Stimulated activated CD4-positive, alpha-beta T cell treated with anti-CD3 and anti-CD28 coated beads, Interleukin-12 subunit alpha, Interleukin-12 subunit beta, amount 100 ng/mL, for 4 hours (primary cell): ENCODE measurements at regions not wholly inside any gene's neighbourhood (a gene's known extent, or its start where the extent isn't known, plus 50 kb on each side); places are given as distances from the start of the nearest gene placed in this dataset.

Experiments
- DNase-seq: peaks from one replicate; pipeline ENCODE4 v3.0.0-alpha.2; 2020

DNA sequence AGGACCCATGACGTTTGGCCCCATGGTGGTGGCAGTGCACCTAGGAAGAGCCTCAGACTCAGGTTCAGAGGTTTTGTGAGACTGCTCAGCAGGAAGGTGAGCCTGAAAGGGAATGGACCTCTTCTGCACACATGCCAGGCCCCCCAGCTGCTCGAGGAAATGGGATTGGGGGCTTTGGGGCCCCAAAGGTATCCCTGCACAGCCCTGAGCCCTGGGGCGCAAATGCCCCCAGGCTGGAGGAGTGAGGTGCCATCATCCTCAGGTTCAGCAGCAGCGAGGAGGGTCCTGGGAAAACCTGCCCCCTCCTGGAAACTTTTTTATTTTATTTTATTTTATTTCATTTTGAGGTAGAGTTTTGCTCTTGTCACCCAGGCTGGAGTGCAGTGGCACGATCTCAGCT is 171.8 kb upstream of the MVB12B start:
- DNase-seq, result no peak

DNA sequence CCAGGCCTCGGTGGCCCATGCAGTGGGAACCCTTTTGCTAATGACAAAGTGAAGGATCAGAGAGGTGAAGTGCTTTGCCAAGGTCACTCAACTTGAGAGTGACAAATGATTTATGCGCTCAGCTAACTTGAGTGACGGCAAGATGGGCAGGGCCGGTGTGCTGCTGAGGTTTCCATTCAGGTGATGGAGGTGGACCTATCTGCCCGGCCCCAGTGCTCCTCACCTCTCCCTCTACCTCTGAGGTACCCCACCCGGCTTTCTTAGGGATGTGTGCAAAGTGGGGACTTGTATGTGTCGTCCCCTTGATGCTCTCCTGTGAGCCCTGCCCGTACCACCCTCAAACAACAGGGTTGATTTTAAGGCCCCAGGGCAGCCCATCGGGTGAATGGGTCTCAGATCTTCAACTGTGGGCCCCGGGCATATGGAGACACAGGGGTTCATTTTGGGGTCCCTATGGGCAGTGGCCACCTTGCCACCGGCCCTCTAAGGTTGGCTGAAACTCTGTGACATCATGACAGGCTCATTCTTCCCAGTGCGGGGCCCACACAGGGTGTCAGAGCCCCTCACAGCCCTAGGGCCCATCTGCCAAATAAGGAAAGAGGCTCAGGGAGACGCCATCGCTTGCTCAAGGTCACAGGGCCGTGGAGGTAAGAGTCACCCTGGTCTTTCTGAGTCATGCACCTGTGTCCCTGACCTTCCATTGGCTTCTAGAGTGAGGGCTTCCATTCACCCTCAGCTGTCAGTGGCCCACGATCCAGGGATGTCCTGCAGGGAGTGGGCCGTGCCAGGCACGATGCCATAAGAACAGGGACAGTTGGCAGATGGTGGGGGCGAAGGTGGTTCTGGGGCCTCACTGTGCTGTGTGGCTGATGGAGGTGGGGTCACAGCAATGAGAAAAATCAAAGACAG is 170.6 kb upstream of the MVB12B start:
- DNase-seq, result no peak

DNA sequence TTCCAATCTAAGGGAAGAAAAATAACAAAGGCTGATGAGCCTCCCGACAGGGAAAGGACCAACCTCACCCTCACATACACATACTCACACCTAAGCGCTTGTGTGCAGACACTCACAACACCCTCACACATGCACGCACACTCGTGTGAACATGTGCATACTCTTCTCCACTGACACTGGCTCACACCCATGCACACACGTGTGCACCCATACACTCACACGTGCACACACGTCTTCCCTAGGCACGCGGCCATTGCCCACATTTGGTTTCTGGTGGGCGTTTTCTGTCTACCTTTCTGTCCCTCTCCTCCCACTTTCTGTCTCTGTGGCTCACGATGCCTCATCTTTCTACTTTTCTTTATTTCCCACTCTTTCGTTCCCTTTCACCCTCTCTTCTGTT is 169.7 kb upstream of the MVB12B start:
- DNase-seq, result no peak

DNA sequence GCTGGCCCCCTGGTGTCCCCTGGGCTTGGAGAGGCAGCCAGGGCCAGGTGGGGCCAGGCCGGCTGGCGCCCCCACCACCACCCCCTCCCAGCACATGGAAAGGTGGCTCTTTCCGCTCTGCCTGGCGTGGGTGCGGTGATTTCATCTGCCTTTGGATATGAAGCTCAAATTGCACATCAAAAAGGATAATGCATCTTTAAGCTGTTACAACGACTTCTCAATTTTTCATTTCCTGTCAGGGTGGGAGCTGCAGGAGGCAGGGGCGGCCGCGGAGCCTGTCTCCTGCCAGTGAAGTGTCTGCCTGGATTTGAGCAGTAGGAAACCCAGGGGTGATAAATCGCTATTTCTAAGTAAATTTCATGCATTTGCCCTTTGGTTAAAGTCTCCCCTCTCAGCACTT is 169.2 kb upstream of the MVB12B start:
- DNase-seq, result no peak

DNA sequence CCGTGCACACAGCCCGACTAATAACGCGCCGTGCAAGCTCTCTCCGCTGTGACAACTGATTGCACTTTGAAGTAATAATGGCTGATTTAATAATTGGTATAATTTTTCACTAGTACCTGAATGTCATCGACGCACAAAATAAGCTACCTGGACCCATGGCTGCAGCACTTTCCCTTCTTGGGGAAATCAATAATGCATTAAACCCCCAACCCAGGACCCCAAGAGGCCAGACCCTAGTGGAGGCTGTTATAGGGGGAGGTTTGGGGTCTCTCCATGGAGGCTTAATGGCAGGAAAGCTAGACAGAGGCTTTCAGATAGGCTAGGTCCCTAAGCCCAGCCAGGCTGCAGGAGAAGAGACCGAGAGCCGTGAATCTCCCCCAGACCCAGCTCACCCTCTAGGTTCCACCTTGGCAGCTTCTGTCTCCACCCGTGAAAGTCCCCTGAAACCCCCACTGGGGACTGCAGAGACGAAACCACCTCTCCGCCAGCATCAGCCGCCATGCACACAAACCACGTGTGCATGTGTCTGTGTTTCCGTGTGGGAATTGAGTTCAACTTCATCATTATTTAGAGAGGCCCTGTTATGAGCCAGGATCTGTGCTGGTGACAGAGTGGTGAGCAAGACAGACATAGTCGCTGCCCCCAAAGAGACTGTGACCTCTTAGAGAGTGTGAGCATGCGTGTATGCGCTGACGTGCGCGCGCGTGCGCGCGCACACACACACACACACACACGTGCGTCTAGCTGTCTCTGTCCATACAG is 168.6 kb upstream of the MVB12B start:
- DNase-seq, result no peak

DNA sequence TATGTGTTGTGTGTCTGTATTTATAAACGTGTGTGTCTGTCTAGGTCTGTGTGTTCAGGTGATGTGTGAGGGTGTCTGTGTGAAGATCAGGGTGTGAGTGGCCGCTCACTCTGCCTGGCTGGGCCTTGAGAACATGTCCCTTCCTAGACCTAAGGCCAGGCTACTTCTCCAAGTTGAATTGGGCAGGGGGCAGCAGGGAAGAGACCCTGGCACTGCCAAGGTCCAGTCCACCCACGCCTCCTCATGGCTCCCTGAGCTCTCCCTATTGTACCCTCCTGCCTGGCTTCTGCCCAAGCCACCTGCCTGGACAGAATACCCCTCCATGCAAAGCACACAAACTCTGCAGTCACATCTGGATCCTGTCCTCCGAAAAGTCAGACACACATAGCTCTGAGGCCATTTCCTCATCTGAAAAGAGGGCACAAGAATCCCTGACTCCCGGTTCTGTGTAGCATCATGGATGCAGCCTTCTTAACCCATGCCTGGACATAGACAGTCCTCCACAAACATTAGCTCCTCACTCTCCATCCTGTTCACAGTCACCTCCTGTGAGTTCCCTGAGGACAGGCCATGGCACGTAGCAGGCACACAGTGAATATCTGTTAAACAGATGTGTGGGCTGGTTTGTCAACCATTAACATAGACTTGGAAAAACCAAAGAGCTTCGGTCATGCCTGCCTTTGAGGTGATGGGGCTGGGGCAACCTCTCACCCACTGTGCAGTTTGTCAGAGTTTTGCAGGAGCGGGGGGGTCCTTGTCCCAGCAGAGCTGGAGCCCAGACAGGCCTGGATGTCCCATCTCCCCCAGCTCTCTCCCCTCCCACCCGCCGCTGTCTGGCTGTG is 167.8 kb upstream of the MVB12B start:
- no peak for DNase-seq

DNA sequence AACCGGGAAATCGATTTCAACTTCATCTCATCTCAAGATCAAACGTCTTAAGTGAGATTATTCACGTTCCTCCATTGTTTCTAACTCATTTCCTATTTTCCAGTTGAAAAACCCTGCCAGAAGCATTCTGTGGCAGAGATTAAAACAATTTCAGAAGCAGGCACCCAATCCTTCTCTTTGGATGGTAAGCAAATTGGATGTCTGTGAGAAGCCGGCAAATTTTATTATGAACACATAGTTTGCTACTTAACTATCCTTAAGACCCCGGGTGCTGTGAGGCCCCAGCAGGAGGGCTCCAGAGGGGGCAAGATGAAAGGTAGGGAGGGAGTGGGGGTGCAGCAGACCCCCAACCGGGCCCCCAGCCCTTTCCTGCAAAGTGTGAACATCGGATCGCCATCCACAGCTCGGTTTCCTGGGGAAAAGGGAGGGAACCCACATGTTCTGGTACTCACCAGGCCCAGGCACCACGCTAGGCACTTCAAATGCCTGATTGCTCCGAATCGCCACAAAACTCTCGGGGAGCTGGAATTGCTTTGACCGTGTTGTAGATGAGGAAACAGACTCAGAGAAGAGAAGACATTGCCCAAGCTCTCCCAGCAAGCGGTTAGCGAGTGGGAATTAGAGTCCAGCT is 167.1 kb upstream of the MVB12B start:
- no peak for DNase-seq

DNA sequence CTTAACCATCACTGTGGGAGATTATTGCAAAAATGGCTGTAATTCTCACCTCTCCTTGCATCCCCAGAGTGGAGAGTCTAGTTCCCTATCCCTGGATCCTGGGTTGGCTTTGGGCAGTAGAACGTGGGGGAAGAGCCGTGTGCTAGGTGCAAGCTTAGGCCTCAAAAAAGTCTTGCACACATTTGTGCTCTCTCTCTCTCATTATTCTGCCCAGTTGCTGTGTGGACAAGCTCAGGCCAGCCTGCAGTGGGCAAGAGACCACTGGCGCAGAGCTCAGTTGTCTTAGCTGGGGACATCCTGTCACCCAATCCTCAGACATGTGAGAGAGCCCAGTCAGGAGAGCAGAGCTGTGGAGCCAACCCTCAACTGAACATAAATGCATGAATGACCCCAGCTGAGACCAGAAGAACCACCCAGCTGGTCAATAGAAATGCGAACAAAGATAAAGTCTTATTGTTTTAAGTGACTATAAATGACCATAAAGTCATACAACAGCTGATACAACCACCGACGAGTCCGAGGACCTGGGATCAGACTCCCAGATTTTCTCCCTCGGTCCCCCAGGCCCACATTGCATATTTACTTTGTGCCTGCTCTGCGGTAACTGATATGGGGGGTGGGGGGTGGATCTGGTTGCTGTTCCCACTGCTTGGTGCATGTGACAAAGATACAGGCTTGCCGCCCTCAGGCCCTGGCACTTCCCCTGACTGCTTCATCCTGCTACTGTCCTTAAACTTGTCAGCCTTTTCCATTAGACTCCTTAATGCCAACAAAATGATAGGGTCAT is 166.4 kb upstream of the MVB12B start:
- no peak for DNase-seq

DNA sequence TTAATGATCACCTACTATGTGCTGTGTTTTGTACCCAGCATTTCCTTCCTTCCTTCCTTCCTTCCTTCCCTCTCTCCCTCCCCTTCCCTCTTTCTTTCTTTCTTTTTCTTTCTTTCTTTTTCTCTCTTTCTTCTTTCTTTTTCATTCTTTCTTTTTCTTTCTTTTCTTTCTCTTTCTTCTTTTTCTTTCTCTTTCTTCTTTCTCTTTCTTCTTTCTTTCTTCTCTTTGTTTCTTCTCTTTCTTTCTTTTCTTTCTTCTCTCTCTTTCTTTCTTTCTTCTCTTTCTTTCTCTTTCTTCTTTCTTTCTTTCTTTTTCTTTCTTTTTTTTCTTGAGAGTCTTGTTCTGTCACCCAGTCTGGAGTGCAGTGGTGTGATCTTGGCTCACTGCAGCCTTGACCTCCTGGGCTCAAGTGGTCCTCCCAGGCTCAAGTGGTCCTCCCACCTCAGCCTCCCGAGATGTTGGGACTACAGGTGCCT is 165.7 kb upstream of the MVB12B start:
- no peak for DNase-seq

DNA sequence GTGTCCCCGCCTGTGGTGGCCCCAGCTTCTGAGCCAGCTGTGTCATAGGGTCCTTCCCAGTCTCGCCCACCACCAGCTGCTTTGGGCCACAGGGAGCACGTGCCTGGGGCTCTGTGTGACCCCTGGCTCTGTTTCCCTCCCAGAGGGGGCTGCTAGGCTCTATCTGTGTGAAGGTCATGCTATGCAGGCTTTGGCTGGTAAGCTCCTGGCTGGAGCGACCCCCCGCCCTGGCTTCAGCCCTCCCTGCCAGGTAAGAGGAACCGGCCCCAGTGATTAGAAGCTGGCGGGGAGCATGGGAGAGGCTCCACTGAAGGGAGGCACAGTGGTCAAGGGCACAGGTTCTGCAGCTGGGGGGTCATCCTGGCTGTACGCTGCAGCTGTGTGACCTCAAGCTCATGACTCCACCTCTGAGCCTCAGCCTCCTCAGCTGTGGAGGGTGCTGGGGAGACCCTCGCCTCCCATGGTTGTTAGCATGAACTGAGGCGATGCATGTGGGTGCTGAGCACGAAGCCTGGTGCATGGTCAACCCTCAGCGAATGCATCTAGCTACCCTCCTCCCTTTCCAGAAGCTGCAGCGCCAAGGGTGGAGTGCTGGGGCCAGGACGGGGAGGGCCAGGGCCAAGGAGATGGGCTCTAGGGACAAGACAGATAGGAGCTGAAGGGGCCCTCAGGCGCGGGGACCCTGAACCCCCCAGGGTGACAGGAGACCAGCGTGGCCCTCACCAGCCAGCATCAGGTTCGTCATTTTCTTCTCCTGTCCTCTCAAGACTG is 163.8 kb upstream of the MVB12B start:
- no peak for DNase-seq

DNA sequence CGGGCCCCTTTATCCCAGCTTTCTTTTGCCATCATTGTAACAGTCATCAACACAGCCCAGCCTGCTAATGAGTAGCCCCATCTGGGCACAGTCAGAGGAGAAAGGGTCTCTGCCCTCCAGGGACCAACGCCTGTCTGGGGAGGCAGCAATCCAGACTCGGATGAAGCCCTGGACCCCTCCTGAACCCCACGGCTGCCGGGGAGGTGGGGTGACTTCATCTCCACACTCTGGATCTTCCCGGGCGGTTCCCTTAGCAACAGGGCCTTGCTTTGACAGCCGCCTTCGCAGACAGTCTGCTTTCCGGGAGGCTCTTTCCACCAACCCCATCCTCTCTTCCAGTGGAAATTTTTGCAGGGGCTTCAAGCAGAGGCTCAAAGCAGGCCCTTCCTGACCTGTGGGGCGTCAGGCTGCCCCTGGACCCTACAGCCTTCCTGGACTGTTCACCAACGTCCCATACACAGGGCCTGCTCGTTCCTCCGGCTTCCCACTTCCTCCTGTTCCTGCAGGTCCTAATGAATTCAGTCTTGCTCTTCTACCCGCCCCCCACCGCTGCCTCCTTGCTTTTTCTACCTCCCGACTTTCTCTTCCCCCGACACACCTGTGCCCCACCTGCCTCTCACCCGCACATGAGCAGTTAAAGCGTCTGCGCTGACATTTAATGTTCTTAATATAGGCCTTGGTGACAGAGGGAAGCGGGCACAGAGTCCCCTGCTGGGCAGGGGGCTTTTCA is 161.7 kb upstream of the MVB12B start:
- no peak for DNase-seq

DNA sequence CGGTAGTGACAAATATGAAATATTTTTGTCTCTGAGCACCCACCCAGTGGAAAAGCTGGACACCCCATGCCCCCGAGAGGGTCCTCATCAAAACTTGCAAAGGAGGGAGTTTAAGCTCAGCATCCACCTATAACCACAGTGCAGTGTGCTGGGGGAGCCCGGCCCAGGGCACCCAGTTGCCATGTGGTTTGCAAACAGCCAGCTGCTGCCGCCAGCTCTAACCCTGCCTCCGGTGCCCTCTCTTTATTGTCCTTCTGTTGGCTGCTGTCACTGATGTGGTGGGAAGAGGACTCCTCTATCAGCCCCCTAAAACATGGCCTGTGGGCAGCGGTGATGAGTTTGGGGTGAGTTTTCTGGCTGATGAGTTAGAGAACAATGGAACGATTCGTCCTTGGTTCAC is 160.9 kb upstream of the MVB12B start:
- DNase-seq, result no peak

DNA sequence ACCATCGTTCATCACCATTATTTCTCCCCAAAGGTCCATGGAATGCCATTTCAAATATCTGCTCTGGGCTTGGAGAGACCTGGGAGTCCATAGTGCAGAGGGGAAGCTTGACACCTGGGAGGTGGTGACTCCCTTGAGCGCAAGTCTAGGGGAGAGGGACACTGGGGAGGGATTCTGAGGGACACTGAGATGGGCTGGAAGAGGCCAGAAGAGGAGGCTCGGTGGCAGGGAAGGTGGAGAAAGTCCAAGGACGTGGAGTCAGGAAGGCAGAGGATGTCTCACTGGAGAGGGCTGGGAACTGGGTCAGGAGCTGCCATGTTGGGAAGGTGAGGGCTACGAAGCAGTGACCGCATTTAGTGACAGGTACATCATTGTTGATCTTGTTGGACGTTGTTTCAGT is 160.3 kb upstream of the MVB12B start:
- DNase-seq, result no peak

DNA sequence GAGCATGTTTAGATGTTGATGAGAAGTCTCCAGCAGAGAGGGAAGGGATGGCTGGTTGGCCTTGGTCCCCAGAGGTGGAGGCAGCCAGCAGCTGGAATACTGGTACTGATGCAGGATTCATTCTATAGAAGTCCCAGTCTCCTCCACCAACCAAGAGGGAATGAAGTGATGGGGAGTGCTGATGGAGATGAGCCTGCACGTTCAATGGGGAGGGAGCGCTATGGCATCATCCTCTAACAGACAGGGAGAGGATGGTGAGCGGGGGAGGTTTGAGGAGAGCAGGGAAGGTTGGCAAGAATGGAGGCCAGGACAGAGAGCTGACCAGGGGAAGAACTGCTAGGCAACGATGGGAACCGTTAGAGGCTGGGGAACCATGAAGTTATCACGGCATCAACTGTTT is 159.8 kb upstream of the MVB12B start:
- DNase-seq, result no peak

DNA sequence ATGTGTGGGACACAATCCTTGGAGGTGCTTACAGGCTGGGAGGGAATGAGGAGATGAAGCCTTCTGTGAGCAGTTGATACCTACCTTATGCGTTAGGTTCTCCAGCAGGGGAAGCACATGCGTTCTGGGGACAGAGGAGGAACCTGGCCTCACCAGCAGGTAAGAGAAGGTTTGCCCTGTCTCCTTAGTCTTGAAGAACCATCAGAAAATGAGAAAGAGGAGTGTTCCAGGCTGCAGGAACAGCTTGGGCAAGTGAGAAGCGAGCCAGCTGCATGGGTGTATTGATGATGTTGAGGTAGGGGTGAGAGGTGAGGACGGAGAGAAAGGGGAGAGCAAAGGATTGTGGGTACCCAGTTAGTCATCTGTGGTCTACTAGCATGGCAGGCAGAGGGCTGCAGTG is 156.9 kb upstream of the MVB12B start:
- DNase-seq, result no peak

DNA sequence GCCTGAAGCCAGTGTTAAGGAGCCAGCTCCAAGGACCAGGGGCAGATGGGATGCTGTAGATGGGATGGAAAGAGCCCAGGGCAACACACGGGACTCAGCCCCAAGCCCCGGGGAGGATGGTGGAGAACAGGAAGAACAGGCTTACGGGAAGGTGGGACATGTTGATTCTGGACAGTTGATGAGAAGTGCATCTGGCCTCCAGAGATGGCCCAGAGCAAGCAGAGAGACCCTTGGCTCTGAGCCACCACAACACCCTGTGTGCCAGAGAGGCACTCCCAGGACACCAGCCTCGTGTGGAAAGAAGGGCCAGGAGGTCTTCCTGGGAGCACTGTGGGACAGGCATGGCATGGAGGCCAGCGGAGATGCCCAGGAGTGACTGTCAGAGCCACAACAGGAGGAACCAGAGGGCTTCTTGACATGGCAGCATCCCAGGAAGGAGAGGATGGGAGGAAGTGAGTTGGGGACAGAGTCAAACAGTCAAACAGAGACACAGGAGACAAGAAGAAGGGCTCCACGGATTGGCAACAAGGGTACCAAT is 156.3 kb upstream of the MVB12B start:
- DNase-seq, result no peak

DNA sequence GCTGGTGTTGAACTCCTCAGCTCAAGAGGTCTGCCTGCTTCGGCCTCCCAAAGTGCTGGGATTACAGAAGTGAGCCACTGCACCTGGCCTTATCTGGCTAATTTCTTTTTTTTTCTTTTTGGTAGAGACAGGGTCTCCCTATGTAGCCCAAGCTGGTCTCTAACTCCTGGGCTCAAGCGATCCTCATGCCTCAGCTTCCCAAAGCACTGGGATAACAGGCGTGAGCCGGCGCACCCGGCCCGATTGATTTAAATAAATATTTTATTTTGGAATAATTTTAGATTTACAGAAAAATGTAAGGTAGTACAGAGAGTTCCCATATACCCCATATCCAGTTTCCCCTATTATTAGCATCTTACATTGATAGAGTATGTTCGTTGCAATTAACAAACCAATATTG is 155.0 kb upstream of the MVB12B start:
- DNase-seq, result no peak

DNA sequence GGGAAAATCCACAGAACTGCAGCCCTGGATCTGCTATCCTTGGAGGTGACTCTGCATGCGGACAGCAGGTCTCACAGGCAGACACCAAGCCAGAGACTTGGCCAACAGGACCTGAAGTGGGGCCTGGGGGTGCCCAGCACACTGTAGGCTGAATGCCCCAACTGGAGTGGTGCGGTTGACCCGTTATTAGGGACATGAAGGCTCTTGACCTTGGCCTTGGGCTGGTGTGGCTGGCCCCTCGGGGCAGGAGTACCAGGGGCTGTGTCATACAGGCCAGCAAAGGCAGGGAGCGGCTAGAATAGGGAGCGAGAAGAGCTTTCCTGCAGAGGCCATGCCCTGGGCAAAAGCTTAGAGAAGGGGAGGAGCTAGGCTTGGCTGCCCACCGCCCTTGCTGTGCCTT is 153.2 kb upstream of the MVB12B start:
- no peak for DNase-seq

DNA sequence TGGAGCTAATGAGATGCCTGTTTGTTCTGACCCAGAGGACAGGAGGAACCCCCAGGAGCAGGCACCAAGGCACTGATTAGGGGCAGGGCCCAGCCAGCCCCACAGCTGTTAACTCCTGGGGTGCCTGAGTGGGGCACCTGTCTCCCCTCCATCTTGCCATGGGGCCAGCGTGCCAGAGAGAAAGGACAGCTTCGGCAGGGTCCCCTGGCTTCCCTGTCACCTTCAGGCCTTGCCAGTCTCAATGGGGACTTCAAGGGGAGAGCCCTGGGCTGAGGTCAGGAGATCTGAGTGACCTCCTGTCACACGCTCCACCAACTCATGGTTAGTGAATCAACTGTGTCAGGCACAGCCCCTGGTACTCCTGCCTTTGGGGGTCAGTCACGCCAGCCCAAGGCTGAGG is 152.7 kb upstream of the MVB12B start:
- DNase-seq, result no peak

DNA sequence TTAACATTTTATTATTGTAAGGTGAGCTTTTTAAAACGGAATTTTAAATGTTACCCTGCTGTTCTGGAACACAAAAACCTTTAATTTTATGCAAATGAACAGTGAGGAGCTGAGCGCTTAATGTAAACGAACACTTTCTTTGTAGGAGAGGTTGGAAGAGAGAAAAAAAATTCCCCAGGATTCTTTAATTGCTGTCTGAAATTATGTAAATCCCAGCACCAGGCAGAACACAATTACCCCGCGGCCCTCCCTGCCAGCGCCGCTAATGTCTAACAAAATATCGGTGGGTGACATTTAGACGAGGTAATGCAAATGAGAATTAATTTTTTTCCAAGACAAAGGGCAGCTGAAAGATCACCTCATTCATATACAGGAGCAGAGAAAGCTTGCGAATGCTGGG is 143.4 kb upstream of the MVB12B start:
- no peak for DNase-seq
